GM18951 (cell line): ENCODE measurements at regions not wholly inside any gene's neighbourhood (a gene's known extent, or its start where the extent isn't known, plus 50 kb on each side); places are given as distances from the start of the nearest gene placed in this dataset.
"Not testable (repeated sequence)": the region's sequence is repeated elsewhere in the genome, so short reads cannot be mapped to it uniquely, and the experiment has no call there.

ENCODE experiments used
- POLR2A ChIP-seq: IDR thresholded peaks from 4 replicates; pipeline ENCODE4 v1.6.1; 2011; ENCODE audit warnings: mild to moderate bottlenecking; ENCODE audit not compliant: insufficient read length, insufficient read depth; ENCODE audit errors: extremely low read depth
- in situ Hi-C: fragments of 300-500 bp; cut with MboI; formaldehyde crosslinking; loops from one replicate; pipeline ENCODE4 v1.12.0; 2022; ENCODE audit warnings: low sequenced_read_pairs, mixed read lengths, inconsistent platforms; ENCODE audit not compliant: unreplicated experiment

DNA sequence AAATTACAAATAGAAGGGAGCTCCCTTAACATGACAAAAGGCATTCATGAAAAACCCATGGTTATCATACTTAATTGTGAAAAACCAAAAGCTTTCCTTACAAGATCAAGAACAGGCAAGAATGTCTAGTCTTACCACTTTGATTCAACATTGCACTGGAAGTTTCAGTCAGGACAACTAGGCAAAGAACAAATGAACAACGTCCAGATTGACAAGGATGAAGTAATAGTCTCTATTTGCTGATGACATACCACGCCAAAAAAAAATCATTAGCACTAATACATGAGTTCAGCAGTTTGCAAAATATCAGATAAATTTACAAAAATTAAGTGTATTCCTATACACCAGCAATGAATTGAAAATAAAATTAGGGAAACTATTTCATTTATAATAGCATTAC lies 200.2 kb downstream of the TOX3 start:
- in situ Hi-C loops: no loop called here
- no peak for TF ChIP-seq POLR2A

DNA sequence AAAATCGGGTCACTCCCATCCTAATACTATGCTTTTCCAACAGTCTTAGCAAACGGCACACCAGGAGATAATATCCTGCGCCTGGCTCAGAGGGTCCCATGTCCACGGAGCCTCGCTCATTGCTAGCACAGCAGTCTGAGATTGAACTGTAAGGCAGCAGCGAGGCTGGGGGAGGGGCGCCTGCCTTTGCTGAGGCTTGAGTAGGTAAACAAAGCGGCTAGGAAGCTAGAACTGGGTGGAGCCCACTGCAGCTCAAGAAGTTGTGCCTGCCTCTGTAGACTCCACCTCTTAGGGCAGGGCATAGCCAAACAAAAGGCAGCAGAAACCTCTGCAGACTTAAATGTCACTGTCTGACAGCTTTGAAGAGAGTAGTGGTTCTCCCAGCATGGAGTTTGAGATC lies 213.3 kb downstream of the TOX3 start:
- in situ Hi-C loops: not testable (repeated sequence)

DNA sequence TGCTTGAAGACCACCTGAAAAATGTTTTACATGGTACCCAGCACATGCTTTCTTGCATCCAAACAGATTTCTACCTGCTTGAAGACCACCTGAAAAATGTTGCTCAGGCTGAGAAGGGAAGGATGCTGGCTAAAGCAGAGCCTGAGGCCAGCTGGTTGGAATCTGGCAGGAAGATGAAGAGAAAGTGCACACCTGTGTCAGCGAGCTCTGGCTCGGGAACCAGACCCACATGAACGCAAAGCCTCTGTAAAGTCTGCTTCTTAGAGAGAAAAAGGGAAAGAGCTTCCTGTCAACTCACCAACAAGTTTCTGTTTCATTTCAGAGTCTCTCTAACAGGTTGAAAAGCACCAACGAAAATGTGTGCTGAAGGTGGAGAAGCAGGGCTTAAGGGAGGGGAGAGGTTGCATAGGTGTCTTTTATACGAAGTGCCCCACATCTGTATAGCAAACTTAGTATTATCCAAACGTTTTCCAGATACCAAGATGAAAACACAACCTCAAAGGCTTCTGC lies 226.0 kb downstream of the TOX3 start:
- in situ Hi-C loops: no loop called here
- TF ChIP-seq POLR2A: no peak

DNA sequence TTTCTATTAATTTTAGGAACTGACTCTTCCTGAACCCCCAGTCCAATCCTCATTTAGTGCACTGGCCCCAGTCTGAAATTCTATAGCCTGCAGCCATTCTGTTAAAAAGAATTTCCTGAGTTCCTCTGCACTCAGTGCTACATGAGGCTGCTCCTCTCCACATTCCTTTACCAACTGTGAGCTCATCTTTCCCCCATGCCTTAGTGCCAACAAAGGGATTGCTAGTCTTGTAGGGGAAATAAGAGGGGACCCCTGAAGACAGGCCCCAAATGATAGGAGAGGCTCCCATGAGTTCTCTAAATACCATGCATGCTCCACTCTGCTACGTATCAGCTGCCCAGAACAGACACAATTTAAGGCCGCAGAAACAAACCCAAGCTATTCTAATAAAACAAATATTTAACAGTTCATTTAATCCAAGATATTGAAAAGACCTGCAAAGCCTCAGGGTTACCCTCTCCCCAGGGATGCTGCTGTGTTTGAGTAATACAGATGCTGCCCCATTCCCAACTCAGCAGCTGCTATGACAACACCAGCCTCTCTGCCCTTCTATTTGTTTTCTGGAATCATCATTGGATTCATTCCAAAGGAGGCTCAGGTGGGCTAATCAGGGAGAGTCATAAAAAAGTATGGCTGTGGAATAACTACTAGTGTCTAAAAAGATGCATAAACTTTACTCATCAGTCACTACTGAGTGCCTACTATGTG lies 228.5 kb downstream of the TOX3 start:
- in situ Hi-C loops: no loop called here
- TF ChIP-seq POLR2A: no peak

DNA sequence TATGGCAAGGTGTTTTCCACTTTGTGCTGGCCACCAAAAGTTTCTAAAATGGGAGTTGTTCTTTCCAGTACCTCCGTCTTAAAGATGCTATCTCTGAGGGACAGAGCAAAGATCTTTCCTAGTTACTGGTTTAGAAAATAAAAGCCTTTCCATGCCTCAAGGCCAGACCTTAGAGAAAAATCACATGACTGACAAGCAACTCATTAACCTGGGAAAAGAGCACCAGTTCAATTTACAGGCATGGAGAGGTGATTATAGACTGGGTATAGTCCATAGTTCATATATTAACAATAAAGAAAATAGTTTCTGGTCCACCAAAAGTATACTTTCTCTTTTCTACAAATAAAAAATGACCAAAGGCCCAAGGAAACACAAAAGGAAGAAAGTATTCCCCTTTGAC lies 230.7 kb downstream of the TOX3 start:
- in situ Hi-C loops: no loop called here
- no peak for TF ChIP-seq POLR2A

- in situ Hi-C loops: no loop called here
Measured at GRCh38 chr16:52312716-52313115, 234.2 kb downstream of the TOX3 start.

GRCh38 chr16:52309446-52310416 lies 237.2 kb downstream of the TOX3 start:
- TF ChIP-seq POLR2A: no peak
- in situ Hi-C loops: no loop called here

More at GRCh38 chr16:52312716-52313115, 234.2 kb downstream of the TOX3 start:
- no peak for TF ChIP-seq POLR2A

DNA sequence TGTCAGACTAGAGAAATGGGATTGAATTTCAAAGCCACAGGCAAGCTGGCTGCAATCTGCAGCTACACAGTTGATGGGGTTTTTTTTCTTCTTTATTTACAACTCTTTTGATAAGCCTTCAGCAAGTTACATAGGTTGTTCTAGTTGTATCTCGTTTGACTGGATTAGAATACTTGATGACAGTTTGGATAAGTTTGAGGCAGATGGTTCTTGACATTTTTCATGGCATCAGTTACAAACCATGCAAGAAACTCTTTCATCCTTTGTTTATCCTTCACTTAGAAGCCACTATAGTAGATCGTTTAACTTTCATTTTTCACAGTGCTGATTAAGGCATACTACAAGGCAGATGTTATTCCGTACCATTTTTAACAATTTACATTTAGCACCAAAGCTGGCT lies 238.9 kb downstream of the TOX3 start:
- in situ Hi-C loops: no loop called here
- TF ChIP-seq POLR2A: no peak

DNA sequence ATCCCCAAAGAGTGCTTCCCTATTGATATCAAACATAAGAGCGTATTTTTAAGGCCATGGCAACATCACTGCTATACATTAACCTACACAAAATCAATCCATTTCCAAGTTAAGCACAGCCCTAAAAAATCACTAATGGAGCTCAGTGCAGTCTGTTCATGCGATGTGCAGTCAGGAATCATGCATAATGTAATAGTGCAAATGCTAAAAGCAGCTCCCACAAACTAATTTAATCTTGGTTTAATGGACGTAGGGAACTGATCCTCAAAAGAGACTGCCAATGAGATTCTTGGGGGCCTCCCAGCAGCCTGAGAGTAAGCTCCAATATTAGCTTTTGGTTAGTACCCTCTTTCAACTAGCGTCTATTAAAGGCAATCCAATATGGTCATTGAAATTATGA lies 245.9 kb downstream of the TOX3 start:
- TF ChIP-seq POLR2A: no peak
- in situ Hi-C loops: no loop called here

DNA sequence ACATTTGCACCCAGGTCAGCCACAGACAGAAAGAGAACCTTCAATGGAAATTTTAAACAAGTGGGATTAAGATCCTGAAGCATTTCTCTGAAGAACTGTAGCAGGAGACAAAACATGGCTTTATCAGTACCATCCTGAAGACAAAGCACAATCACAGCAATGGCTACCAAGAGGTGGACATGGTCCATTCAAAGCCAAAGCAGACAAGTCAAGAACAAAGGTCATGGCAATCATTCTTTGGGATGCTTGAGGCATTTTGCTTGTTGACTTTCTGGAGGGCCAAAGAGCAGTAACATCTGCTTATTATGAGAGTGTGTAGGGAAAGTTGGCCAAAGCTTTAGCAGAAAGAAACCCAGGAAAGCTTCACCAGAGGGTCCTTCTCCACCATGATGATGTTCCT lies 248.2 kb downstream of the TOX3 start:
- TF ChIP-seq POLR2A: no peak
- in situ Hi-C loops: no loop called here

GRCh38 chr16:52296706-52297315 lies 250.1 kb downstream of the TOX3 start:
- in situ Hi-C loops: not testable (repeated sequence)

DNA sequence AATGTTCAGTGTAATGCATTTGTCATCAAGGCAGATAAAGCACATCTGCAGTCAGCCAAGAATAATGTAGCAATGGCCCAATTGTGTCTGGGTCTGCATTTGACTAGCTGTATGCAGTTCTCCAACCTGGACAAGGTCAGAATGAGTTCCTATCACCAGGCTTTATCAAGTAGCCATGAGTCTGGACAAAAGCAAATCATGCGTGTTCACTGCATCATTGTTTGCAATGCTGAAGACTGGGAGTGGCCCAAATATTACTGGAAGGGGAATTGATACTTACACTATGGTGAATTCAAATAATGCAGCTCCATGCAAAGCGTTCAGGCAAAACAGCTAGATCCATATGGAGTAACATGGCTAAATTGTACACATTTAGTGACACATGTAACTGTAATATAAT lies 250.9 kb downstream of the TOX3 start:
- in situ Hi-C loops: no loop called here
- TF ChIP-seq POLR2A: no peak

GRCh38 chr16:52294660-52295059 lies 252.3 kb downstream of the TOX3 start:
- no peak for TF ChIP-seq POLR2A
- in situ Hi-C loops: no loop called here
